HG02623 (cell line): ENCODE measurements at regions not wholly inside any gene's neighbourhood (a gene's known extent, or its start where the extent isn't known, plus 50 kb on each side); places are given as distances from the start of the nearest gene placed in this dataset.

Experiments used
- ATAC-seq: cut with Tn5 transposase; IDR thresholded peaks from one replicate; pipeline ENCODE4 v1.9.1; 2021; ENCODE audit warnings: moderate library complexity; ENCODE audit not compliant: unreplicated experiment

DNA sequence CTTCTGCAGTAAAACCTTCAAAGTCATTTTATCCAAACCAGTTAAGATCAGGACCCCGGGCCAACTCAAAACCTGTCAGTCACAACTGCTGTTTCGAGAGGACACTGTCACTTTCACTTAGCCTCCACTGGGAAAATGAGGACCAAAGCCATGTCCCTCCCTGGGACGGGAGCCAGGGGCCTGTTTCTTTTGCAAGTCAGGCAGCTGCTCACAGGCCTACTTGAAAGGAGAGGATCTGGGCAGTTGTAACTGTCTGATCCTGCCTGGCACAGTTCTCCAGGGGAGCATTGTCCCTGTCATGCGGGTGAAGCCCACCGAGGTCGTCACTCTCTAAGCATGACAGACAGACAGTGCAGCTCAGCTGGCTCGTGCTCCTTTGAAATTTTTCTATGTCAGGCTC, 276.2 kb downstream of the NPIPA8 start:
- no peak for ATAC-seq

GRCh38 chr16:18059577-18059976, 277.0 kb downstream of the NPIPA8 start:
- no peak for ATAC-seq

DNA sequence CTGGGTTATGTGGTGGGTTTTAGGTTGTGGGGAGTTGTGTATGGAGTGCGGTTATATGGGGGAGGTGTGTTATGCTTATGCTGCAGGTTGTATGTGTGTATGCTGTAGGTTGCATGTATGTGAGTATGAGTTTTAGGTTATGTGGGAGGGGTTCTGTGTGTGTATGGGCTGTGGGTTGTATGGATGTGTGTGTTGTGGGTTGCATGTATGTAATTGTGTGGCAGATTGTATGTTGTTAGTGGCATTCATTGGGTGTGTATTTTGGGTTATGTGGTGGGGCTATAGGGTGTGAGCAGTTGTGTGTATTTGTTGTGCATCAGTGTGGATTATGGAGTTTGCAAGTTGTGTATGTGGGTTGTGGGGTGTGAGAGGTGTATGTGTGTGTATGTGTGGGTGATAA, 277.4 kb downstream of the NPIPA8 start:
- ATAC-seq: no peak

- ATAC-seq: no peak
These were observed 281.1 kb downstream of the NPIPA8 start for GRCh38 chr16:18055411-18055916.

DNA sequence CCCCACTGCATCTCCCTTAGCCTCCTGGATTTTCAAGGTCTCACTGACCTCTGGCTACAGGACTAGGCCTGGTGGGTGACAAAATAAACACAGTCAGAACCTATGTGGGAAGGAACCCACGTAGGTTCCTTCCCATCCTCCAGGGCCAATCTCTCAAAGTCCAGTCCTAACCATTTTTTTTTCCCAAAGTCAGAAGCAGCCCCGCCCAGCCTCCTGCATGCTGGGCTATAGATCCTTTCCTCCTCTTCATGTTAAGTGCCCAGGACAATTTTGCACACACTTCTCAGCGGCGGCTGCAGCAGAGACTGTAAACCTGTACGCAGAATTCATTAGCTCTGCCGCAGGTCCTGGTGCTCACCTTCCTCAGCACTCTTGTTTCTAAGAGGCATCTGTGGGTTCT, 285.8 kb downstream of the NPIPA8 start:
- no peak for ATAC-seq

DNA sequence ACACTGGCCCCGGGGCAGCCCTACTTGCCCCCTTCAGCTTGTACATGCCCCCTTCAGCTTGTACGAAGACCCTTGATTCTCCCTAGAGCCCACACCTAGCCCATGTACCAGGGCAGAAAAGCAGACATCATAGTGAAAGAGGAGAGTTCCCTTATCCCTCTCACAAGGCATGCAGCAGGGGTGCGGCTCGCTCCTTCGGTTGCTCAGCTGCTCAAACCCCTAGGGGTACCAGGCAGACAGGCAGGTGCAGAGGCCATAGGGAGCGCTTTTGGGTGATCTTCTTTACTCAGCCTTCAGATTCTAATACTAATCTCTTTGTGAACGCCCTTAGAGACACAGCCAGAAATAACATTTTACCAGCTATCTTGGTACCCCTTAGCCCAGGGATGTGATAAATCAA, 286.3 kb downstream of the NPIPA8 start:
- ATAC-seq: no peak

- ATAC-seq: no peak
These were observed 286.9 kb downstream of the NPIPA8 start for GRCh38 chr16:18049547-18050133.

DNA sequence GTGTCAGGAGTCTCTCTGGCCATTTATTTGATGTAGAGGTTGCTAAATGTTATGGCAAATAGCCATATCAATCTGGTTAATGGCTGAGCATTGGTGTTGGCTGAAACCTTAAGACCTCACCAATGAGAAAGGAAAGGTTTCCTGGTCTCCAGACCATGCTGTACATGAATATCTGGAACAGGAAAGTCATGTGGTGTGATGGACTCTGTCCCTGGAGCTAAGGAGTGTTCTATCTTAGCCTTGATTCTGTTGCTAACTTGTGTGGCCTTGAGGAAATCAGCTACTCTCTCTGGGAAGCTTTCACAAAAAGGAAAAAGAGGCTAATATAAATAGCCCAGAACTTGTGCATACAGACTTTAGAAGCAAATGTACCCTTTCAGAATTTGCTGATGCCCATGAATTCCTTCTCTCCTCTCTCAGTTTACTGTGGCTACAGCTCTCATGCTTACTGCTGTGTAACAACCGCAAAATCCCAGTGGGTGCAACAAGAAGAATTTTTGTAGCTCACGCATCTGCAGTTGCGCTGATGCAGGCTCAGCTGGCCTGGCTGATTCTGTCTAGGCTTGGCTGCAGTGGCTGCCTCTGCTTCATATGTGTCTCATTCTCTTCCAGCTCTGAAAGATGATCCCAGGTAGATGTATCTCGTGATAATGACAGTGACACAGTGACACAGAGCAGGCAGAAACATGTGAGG, 287.5 kb downstream of the NPIPA8 start:
- no peak for ATAC-seq

DNA sequence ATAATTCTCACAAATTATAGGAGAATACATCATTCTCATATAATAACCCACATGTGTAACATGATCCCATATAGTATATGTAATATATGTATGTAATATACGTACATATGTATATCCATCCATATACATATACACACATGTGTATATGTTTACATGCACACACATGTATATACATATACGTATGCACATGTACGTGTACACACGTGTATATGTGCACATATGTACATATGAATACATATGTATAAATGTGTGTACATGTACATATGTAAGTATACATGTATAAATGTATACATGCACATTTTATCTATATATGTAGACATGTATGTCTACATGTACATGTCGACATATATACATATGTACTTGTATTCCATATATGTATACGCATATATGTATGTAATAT, 288.8 kb downstream of the NPIPA8 start:
- no peak for ATAC-seq

GRCh38 chr16:18045356-18045755, 291.2 kb downstream of the NPIPA8 start:
- no peak for ATAC-seq

DNA sequence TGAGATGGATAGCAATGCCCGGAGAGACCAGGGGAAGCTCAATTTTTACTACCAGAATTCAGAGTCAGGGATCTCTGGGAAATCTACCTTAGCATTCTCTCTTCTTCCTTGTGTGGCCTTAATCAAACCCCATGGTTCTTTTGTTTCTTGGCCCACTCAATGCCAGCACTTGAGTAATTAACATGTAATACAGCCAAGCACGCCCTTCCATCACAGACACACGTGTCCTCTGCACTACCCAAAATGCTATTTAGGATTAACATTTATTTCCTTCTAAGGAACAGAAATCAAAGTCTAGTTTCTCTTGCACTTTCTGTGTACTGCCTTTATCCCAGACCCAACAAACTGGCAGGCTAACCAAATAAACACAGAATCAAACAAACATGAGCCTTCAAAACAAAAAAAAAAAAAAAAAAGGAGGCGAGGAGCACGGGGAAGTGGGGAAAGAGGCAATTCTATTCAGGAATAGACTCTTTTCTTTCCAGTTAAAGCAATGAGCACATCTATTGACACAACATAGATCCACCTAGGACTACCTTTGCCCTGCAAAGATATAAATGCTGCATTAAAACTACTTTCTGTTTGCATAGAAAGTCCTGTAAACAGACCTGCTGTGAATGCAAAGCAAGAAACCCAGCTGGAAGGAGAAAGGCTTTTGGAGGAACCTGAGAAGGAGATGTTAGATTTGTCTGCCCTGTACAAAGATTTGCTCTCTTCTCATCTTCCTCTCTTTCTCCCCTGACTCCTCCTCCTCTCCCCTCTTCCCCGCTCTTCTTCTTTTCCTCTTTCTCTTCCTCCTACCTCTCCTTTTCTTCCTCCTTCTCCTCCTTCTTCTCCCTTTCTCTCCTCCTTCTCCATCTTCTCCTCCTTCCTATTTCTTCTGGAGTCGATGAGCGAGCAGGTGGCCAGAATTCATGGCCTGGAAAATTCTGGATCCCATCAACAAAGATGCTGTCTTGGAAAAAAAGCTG, 294.4 kb downstream of the NPIPA8 start:
- no peak for ATAC-seq

GRCh38 chr16:18039931-18040330, 296.6 kb downstream of the NPIPA8 start:
- no peak for ATAC-seq

DNA sequence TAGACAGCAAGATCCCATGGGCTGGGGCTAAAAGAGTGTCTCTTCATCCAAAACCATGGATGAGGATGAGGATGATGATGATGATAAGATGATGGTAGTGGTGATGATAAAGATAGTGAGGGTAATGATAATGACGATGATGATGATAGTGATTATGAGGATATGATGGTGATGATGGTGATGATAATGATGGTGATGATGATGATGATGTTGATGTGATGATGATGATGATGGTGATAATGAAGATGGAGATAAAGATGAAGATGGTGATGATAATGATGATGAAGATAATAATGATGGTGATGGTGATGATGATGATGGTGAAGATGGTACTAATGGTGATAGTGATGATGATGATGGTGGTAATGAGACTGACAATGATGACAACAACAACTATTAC, 299.5 kb downstream of the NPIPA8 start:
- no peak for ATAC-seq

- ATAC-seq: no peak
These were observed 311.9 kb downstream of the NPIPA8 start for GRCh38 chr16:18024611-18025010.

DNA sequence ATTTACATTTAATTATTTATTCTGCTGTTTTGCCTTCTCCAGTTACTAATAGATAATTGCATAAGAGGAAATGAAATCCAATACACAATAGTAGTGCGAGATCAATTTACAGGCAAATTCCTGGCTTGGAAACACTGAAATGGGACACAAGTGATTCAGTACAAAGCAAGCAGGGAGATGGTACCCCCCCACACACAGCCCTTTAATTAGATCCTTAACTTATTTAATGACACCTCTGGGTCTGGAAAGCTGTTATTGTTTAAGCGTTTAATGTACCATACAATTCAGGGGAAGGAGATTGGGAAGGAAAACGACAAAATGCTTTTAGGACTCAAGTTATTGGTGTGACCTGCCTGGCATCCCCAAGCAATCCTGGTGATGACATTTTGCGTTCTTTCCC, 318.2 kb downstream of the NPIPA8 start:
- no peak for ATAC-seq

DNA sequence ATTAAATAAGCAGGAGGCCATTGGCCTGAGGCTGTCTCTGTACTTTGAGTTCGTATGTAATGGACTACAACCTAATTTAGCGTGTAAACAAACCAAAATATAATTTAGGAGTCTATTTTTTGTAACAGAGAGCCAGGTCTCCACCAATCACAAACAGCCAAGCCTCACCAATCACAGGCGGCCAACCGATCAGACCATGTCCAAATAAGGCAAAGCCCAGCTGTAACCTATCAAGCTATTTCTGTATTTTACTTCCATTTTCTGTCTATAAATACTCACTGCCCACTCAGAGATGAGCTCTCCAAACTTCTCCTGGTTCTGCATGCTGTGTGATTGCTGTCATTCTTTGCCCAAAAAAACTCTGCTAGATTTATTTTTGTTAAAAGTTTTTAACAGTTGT, 322.7 kb downstream of the NPIPA8 start:
- ATAC-seq: no peak

- no peak for ATAC-seq
These were observed 328.2 kb downstream of the NPIPA8 start for GRCh38 chr16:18008356-18008755.

- no peak for ATAC-seq
These were observed 333.5 kb downstream of the NPIPA8 start for GRCh38 chr16:18003033-18003432.

DNA sequence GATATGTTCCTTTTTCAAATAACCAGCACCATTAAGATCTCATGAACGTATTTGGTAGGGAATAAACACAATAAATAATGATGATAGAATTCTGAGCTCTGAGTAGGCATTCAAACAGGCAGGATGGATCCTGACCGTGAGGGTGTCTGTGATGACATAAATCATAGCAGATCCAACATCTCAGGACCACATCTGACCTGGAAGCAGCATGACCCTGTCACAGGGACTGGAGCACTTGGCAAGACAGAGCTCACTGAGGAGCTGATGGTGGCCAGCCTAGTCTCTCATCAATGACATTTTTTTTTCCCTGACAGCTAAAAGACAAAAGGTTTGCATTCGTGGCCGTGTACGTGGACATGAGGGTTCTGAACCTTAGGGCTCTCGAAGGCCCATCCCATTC, 337.5 kb downstream of the NPIPA8 start:
- no peak for ATAC-seq

GRCh38 chr16:17998550-17998949, 338.0 kb downstream of the NPIPA8 start:
- no peak for ATAC-seq

- ATAC-seq: no peak
These were observed 342.5 kb downstream of the NPIPA8 start for GRCh38 chr16:17994027-17994426.

GRCh38 chr16:17992416-17992815, 344.1 kb downstream of the NPIPA8 start:
- ATAC-seq: no peak
